ENCODE measurements at regions not wholly inside any gene's neighbourhood (a gene's known extent, or its start where the extent isn't known, plus 50 kb on each side); places are given as distances from the start of the nearest gene placed in this dataset.

- no peak for TF ChIP-seq CTCF (IDR thresholded peaks at IDR 0.05)
- no peak for TF ChIP-seq EZH2 (IDR thresholded peaks at IDR 0.05; ENCODE audit: borderline replicate concordance, insufficient read depth, low read depth, low read length, poor library complexity, severe bottlenecking)
Measured at GRCh38 chr21:27269644-27270043, 302.8 kb upstream of the ADAMTS5 start.
